ENCODE measurements at regions not wholly inside any gene's neighbourhood (a gene's known extent, or its start where the extent isn't known, plus 50 kb on each side); places are given as distances from the start of the nearest gene placed in this dataset.

GRCh38 chr4:130542953-130543352, 1447.0 kb downstream of the C4orf33 start:
- no peak for ATAC-seq
- H3K36me3 ChIP-seq: no peaks in the 10 kb centered on the region
- no peaks in the 10 kb centered on the region for H3K9me3 ChIP-seq
- no peaks in the 10 kb centered on the region for H3K27me3 ChIP-seq
- no peaks in the 10 kb centered on the region for H3K4me1 ChIP-seq
- no peak overlapping the region for H3K27ac ChIP-seq
- no peak overlapping the region for H3K4me3 ChIP-seq
- TF ChIP-seq CTCF (IDR thresholded peaks at IDR 0.05) (no peak), POLR2AphosphoS5 (IDR thresholded peaks at IDR 0.05) (no peak), POLR2A (IDR thresholded peaks at IDR 0.05) (no peak), EP300 (IDR thresholded peaks at IDR 0.05) (no peak)
- 80 to 98% methylated on average over 1 to 6 of the region's 6 CpGs for WGBS, 2 donors (ENCODE audit: low coverage in 1 of 2)

- Histone ChIP-seq H3K4me1 (no peaks in the 10 kb centered on the region), H3K36me3 (no peaks in the 10 kb centered on the region), H3K9me3 (no peaks in the 10 kb centered on the region), H3K27ac (no peak overlapping the region), H3K4me3 (no peak overlapping the region), H3K27me3 (no peaks in the 10 kb centered on the region)
- WGBS, 2 donors (ENCODE audit: low coverage in 1 of 2): 44% methylated on average over 3 of the region's 3 CpGs
- TF ChIP-seq CTCF (IDR thresholded peaks at IDR 0.05) (no peak), POLR2A (IDR thresholded peaks at IDR 0.05) (no peak)
- no peak for ATAC-seq
These were observed 1449.2 kb downstream of the C4orf33 start for GRCh38 chr4:130545171-130545570.

GRCh38 chr4:130545596-130545995, 1449.6 kb downstream of the C4orf33 start:
- Histone ChIP-seq H3K36me3 (no peaks in the 10 kb centered on the region), H3K27me3 (no peaks in the 10 kb centered on the region), H3K4me1 (no peaks in the 10 kb centered on the region), H3K9me3 (no peaks in the 10 kb centered on the region), H3K4me3 (no peak overlapping the region), H3K27ac (no peak overlapping the region)
- no peak for ATAC-seq
- 66% methylated on average over 2 of the region's 2 CpGs for WGBS, 2 donors (ENCODE audit: low coverage in 1 of 2)
- TF ChIP-seq EP300 (IDR thresholded peaks at IDR 0.05) (no peak), POLR2AphosphoS5 (IDR thresholded peaks at IDR 0.05) (no peak), POLR2A (IDR thresholded peaks at IDR 0.05) (no peak), CTCF (IDR thresholded peaks at IDR 0.05) (no peak)

GRCh38 chr4:130559268-130559667, 1463.3 kb downstream of the C4orf33 start:
- no peak for TF ChIP-seq EP300 (IDR thresholded peaks at IDR 0.05)
- no peak for TF ChIP-seq POLR2AphosphoS5 (IDR thresholded peaks at IDR 0.05)
- TF ChIP-seq CTCF (IDR thresholded peaks at IDR 0.05): no peak
- no peak for TF ChIP-seq POLR2A (IDR thresholded peaks at IDR 0.05)
- H3K4me1 ChIP-seq: no peaks in the 10 kb centered on the region
- no peaks in the 10 kb centered on the region for H3K36me3 ChIP-seq
- 47 to 91% methylated on average over 2 of the region's 2 CpGs for WGBS, 2 donors (ENCODE audit: low coverage in 1 of 2)
- H3K4me3 ChIP-seq: no peak overlapping the region
- no peaks in the 10 kb centered on the region for H3K27me3 ChIP-seq
- no peak overlapping the region for H3K27ac ChIP-seq
- no peaks in the 10 kb centered on the region for H3K9me3 ChIP-seq
- no peak for ATAC-seq

GRCh38 chr4:130563185-130563888, 1467.4 kb downstream of the C4orf33 start:
- H3K27ac ChIP-seq: no peak overlapping the region
- WGBS, 2 donors (ENCODE audit: low coverage in 1 of 2): 18 to 50% methylated on average over 2 to 6 of the region's 8 CpGs
- TF ChIP-seq EP300 (IDR thresholded peaks at IDR 0.05) (no peak), CTCF (IDR thresholded peaks at IDR 0.05) (peak in 3 of 4 experiments; percentile 18 to 61 (median 22)), POLR2A (IDR thresholded peaks at IDR 0.05) (no peak), POLR2AphosphoS5 (IDR thresholded peaks at IDR 0.05) (no peak)
- H3K9me3 ChIP-seq: no peaks in the 10 kb centered on the region
- H3K4me3 ChIP-seq: peak overlapping the region; percentile 21 to 39
- H3K36me3 ChIP-seq: no peaks in the 10 kb centered on the region
- peak; percentile 60 for ATAC-seq
- H3K27me3 ChIP-seq: no peaks in the 10 kb centered on the region
- no peaks in the 10 kb centered on the region for H3K4me1 ChIP-seq

All from gastroesophageal sphincter (tissue), 4 donors.